ENCODE measurements at regions not wholly inside any gene's neighbourhood (a gene's known extent, or its start where the extent isn't known, plus 50 kb on each side); places are given as distances from the start of the nearest gene placed in this dataset.

DNA sequence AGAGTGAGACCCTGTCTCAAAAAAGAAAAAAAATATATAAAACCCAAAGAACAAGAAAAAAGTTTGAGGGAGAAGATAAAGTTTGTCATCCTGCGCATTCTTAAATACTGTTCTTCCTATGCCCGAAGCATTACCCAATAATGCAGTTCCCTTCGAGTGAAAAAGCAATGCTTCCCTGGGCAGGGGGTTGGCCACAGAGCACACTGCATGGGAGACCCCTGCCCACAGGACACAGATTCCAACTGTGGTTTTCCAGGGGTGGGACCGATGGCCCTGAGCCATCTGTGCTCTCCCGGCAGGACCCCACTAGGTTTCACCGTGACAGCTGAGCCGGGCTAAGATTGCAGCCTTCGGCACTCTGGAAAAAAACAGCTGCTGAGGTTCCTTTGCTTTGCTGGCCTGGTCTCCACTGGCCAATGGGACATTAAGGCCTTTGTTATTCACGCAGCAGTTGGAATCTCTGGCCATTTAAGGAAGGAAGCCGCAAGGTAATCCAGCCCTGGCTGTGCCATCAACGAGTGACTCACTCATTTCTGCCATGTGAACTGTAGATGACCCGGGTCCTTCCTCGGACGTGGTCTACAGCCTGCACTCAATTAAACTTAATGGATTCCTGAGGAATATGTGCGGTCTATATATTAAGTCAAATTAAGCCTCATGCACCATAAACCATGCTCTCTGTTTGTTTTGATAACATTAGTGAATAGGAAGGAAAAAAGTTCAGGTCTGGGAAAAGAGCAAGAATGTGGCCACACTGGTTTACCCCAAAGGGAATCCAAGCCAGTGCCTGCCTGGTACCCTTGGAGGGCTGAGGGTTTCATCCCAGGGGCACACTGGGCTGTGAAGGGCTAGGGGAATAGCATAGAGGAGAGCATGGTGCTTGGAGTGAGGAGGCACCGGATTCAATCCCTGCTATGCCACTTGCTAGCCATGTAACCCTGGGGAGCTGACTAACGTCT lies 163.2 kb downstream of the ZBTB18 start:
- TF ChIP-seq POLR2AphosphoS5 (IDR thresholded peaks at IDR 0.05; ENCODE audit: borderline replicate concordance, low read depth, low read length), result no peak
- TF ChIP-seq EZH2 (IDR thresholded peaks at IDR 0.05), result no peak
- TF ChIP-seq FOXP2 (optimal IDR thresholded peaks at IDR 0.05; ENCODE audit: control extremely low read depth, extremely low read length, insufficient read depth), result no peak

Data from SK-N-MC (cell line).